ENCODE measurements at regions not wholly inside any gene's neighbourhood (a gene's known extent, or its start where the extent isn't known, plus 50 kb on each side); places are given as distances from the start of the nearest gene placed in this dataset.

DNA sequence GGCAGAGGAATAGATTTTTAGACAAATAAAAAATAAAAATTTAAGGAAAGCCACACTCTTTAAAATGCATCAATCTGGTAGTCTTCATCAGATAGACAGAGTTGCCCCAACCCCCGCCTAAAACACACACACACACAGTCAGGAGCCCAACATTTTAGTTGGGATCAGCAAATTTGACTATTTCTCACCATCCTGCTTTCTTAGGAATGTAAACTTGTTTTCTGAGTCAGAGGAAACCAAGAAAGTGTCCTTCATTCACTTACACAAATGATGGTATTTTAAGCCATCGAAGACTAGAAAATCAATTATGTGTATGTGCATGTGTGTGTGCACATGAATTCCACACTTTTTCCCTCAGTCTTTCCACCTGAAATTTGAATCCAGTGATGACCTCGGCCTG, 1657.5 kb downstream of the SLITRK1 start:
- ChIA-PET CTCF (no interaction called here), POLR2A (no interaction called here)
- DNase-seq (ENCODE audit: extremely low spot score), result no peak
- TF ChIP-seq CTBP1 (IDR thresholded peaks at IDR 0.05; ENCODE audit: borderline replicate concordance) (no peak), LEF1 (IDR thresholded peaks at IDR 0.05; ENCODE audit: borderline replicate concordance) (no peak)

- no peak for DNase-seq (ENCODE audit: extremely low spot score)
- POLR2A ChIA-PET, result no interaction called here
- TF ChIP-seq SUZ12 (IDR thresholded peaks at IDR 0.05) (no peak), TARDBP (IDR thresholded peaks at IDR 0.05) (no peak), NFRKB (IDR thresholded peaks at IDR 0.05) (no peak)
- CTCF ChIA-PET, result no interaction called here
Measured at GRCh38 chr13:82221621-82222020, 1660.7 kb downstream of the SLITRK1 start.

DNA sequence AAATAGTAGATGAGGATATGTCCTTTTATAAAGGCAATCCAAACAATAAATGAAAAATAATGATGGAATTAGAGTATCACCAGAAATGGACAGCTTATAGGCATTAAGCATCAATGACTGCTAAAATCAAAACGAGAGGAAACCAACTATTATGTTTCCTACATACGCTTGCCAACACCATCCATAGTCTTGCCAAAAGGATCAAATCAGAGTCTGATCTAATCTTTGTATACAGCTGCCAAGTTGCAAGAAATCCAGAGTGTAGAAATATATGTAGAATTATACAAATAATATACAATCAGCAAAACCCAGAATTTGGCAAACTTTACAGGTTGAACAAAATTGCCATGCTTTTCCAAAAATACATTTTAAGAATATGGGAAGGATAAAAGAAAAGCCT, 1661.6 kb downstream of the SLITRK1 start:
- CTCF ChIA-PET, result no interaction called here
- no peak for DNase-seq (ENCODE audit: extremely low spot score)
- POLR2A ChIA-PET, result no interaction called here
- TF ChIP-seq PKNOX1 (IDR thresholded peaks at IDR 0.05), result no peak
- no peak for TF ChIP-seq L3MBTL2 (conservative IDR thresholded peaks at IDR 0.05)
- TF ChIP-seq ARNT (IDR thresholded peaks at IDR 0.05), result no peak
- TF ChIP-seq TARDBP (IDR thresholded peaks at IDR 0.05), result no peak
- no peak for TF ChIP-seq LEF1 (IDR thresholded peaks at IDR 0.05; ENCODE audit: borderline replicate concordance)
- no peak for TF ChIP-seq FOXK2 (IDR thresholded peaks at IDR 0.05)
- no peak for TF ChIP-seq HDGF (IDR thresholded peaks at IDR 0.05; ENCODE audit: borderline replicate concordance)
- no peak for TF ChIP-seq ZNF384 (IDR thresholded peaks at IDR 0.05)

GRCh38 chr13:82216165-82216564, 1666.1 kb downstream of the SLITRK1 start:
- TF ChIP-seq FOXM1 (IDR thresholded peaks at IDR 0.05; ENCODE audit: borderline replicate concordance), result no peak
- TF ChIP-seq CTBP1 (IDR thresholded peaks at IDR 0.05; ENCODE audit: borderline replicate concordance), result no peak
- TF ChIP-seq L3MBTL2 (conservative IDR thresholded peaks at IDR 0.05), result no peak
- no peak for TF ChIP-seq SP1 (IDR thresholded peaks at IDR 0.05)
- TF ChIP-seq TARDBP (IDR thresholded peaks at IDR 0.05), result no peak
- TF ChIP-seq ELF4 (IDR thresholded peaks at IDR 0.05), result no peak
- TF ChIP-seq FOXK2 (IDR thresholded peaks at IDR 0.05), result no peak
- TF ChIP-seq NFRKB (IDR thresholded peaks at IDR 0.05), result no peak
- TF ChIP-seq BHLHE40 (IDR thresholded peaks at IDR 0.05; ENCODE audit: borderline replicate concordance), result no peak
- no peak for TF ChIP-seq ZNF384 (IDR thresholded peaks at IDR 0.05)
- no peak for TF ChIP-seq ARNT (IDR thresholded peaks at IDR 0.05)
- POLR2A ChIA-PET, result no interaction called here

GRCh38 chr13:82214341-82214740, 1667.9 kb downstream of the SLITRK1 start:
- ChIA-PET POLR2A (no interaction called here), CTCF (no interaction called here)
- no peak for DNase-seq (ENCODE audit: extremely low spot score)
- TF ChIP-seq ARNT (IDR thresholded peaks at IDR 0.05) (no peak), SUZ12 (IDR thresholded peaks at IDR 0.05) (no peak), LEF1 (IDR thresholded peaks at IDR 0.05; ENCODE audit: borderline replicate concordance) (no peak), BHLHE40 (IDR thresholded peaks at IDR 0.05; ENCODE audit: borderline replicate concordance) (no peak), FOXA1 (IDR thresholded peaks at IDR 0.05) (no peak), SP1 (IDR thresholded peaks at IDR 0.05) (no peak), PKNOX1 (IDR thresholded peaks at IDR 0.05) (no peak), ZNF384 (IDR thresholded peaks at IDR 0.05) (no peak), FOXK2 (IDR thresholded peaks at IDR 0.05) (no peak), FOXM1 (IDR thresholded peaks at IDR 0.05; ENCODE audit: borderline replicate concordance) (no peak), ELF4 (IDR thresholded peaks at IDR 0.05) (no peak), HDGF (IDR thresholded peaks at IDR 0.05; ENCODE audit: borderline replicate concordance) (no peak), TARDBP (IDR thresholded peaks at IDR 0.05) (no peak), CTBP1 (IDR thresholded peaks at IDR 0.05; ENCODE audit: borderline replicate concordance) (no peak), L3MBTL2 (conservative IDR thresholded peaks at IDR 0.05) (no peak)

More at GRCh38 chr13:82216165-82216564, 1666.1 kb downstream of the SLITRK1 start:
- CTCF ChIA-PET, result interaction anchor here (0.7 kb wide), 1 partner anchor 417 kb away, joined by 3 read pairs; no protein-coding TSS in a partner anchor
- DNase-seq (ENCODE audit: extremely low spot score), result no peak

DNA sequence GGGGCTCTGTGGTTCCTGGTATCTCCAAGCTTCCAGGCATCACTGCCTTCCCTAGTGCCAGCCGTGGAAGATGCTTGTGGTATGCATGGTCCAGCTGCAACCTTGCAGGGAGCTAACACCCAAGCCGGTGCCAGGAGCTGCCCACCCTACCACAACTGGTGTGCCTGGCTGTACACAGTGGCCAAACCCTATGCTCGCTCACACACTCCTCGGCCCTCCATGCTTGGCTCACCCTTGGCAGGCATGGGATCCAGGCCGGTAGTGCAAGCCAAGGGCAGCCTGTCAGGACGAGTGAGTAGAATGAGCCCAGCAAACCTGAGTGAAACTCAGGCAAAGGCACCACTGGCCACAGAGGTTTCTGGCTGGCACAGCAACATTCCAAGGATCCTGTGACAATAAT, 1676.0 kb downstream of the SLITRK1 start:
- TF ChIP-seq ARNT (IDR thresholded peaks at IDR 0.05), result no peak
- TF ChIP-seq ZNF384 (IDR thresholded peaks at IDR 0.05), result no peak
- TF ChIP-seq BHLHE40 (IDR thresholded peaks at IDR 0.05; ENCODE audit: borderline replicate concordance), result no peak
- no peak for TF ChIP-seq TARDBP (IDR thresholded peaks at IDR 0.05)
- no peak for TF ChIP-seq ELF4 (IDR thresholded peaks at IDR 0.05)
- no peak for TF ChIP-seq FOXA1 (IDR thresholded peaks at IDR 0.05)
- no peak for TF ChIP-seq NFRKB (IDR thresholded peaks at IDR 0.05)
- TF ChIP-seq CTBP1 (IDR thresholded peaks at IDR 0.05; ENCODE audit: borderline replicate concordance), result no peak
- TF ChIP-seq HDGF (IDR thresholded peaks at IDR 0.05; ENCODE audit: borderline replicate concordance), result no peak
- ChIA-PET POLR2A (no interaction called here), CTCF (no interaction called here)
- DNase-seq (ENCODE audit: extremely low spot score), result no peak

- no peak for TF ChIP-seq FOXK2 (IDR thresholded peaks at IDR 0.05)
- TF ChIP-seq FOXA1 (IDR thresholded peaks at IDR 0.05), result no peak
- no peak for TF ChIP-seq ZNF384 (IDR thresholded peaks at IDR 0.05)
- TF ChIP-seq ELF4 (IDR thresholded peaks at IDR 0.05), result no peak
- TF ChIP-seq NFRKB (IDR thresholded peaks at IDR 0.05), result no peak
- TF ChIP-seq TARDBP (IDR thresholded peaks at IDR 0.05), result no peak
- TF ChIP-seq BHLHE40 (IDR thresholded peaks at IDR 0.05; ENCODE audit: borderline replicate concordance), result no peak
- no peak for TF ChIP-seq SP1 (IDR thresholded peaks at IDR 0.05)
- TF ChIP-seq ARNT (IDR thresholded peaks at IDR 0.05), result no peak; the same call in 1 of the 2 replicates
- TF ChIP-seq CTBP1 (IDR thresholded peaks at IDR 0.05; ENCODE audit: borderline replicate concordance), result no peak
- TF ChIP-seq LEF1 (IDR thresholded peaks at IDR 0.05; ENCODE audit: borderline replicate concordance), result no peak
- no peak for TF ChIP-seq SUZ12 (IDR thresholded peaks at IDR 0.05)
- no peak for TF ChIP-seq HDGF (IDR thresholded peaks at IDR 0.05; ENCODE audit: borderline replicate concordance)
- no peak for TF ChIP-seq PKNOX1 (IDR thresholded peaks at IDR 0.05)
- TF ChIP-seq L3MBTL2 (conservative IDR thresholded peaks at IDR 0.05), result no peak
- TF ChIP-seq FOXM1 (IDR thresholded peaks at IDR 0.05; ENCODE audit: borderline replicate concordance), result no peak
- ChIA-PET CTCF (no interaction called here), POLR2A (no interaction called here)
- no peak for DNase-seq (ENCODE audit: extremely low spot score)
Measured at GRCh38 chr13:82202398-82202797, 1679.9 kb downstream of the SLITRK1 start.
